ENCODE measurements at regions not wholly inside any gene's neighbourhood (a gene's known extent, or its start where the extent isn't known, plus 50 kb on each side); places are given as distances from the start of the nearest gene placed in this dataset.

- no peaks in the 10 kb centered on the region for H3K27me3 ChIP-seq (ENCODE audit: control insufficient read depth, insufficient read depth, low read length)
- no peak overlapping the region for H3K27ac ChIP-seq (ENCODE audit: low read depth, low read length)
- H3K4me1 ChIP-seq (ENCODE audit: control insufficient read depth, insufficient read depth, low read length): no peaks in the 10 kb centered on the region
- H3K4me3 ChIP-seq (ENCODE audit: low read depth, low read length): no peak overlapping the region
- no peak overlapping the region for H3K9ac ChIP-seq (ENCODE audit: low read depth, low read length)
- H3K36me3 ChIP-seq (ENCODE audit: control insufficient read depth, insufficient read depth, low read length): no peaks in the 10 kb centered on the region
- H3K9me3 ChIP-seq (ENCODE audit: control insufficient read depth, insufficient read depth, low read length): no peaks in the 10 kb centered on the region
Measured at GRCh38 chr13:39100996-39101738, 62.9 kb downstream of the NHLRC3 start.

- Histone ChIP-seq H3K27me3 (ENCODE audit: control insufficient read depth, insufficient read depth, low read length) (no peaks in the 10 kb centered on the region), H3K4me1 (ENCODE audit: control insufficient read depth, insufficient read depth, low read length) (no peaks in the 10 kb centered on the region), H3K4me3 (ENCODE audit: low read depth, low read length) (no peak overlapping the region), H3K36me3 (ENCODE audit: control insufficient read depth, insufficient read depth, low read length) (no peaks in the 10 kb centered on the region), H3K27ac (ENCODE audit: low read depth, low read length) (no peak overlapping the region), H3K9ac (ENCODE audit: low read depth, low read length) (no peak overlapping the region), H3K9me3 (ENCODE audit: control insufficient read depth, insufficient read depth, low read length) (no peaks in the 10 kb centered on the region)
Measured at GRCh38 chr13:39102981-39103490, 64.8 kb downstream of the NHLRC3 start.

GRCh38 chr13:39105110-39105509 is 66.9 kb downstream of the NHLRC3 start:
- H3K9me3 ChIP-seq (ENCODE audit: control insufficient read depth, insufficient read depth, low read length): no peaks in the 10 kb centered on the region
- H3K27me3 ChIP-seq (ENCODE audit: control insufficient read depth, insufficient read depth, low read length): no peaks in the 10 kb centered on the region
- no peak overlapping the region for H3K4me3 ChIP-seq (ENCODE audit: low read depth, low read length)

GRCh38 chr13:39106216-39107005 is 68.2 kb downstream of the NHLRC3 start:
- H3K9ac ChIP-seq (ENCODE audit: low read depth, low read length): no peak overlapping the region
- no peak overlapping the region for H3K27ac ChIP-seq (ENCODE audit: low read depth, low read length)
- H3K9me3 ChIP-seq (ENCODE audit: control insufficient read depth, insufficient read depth, low read length): no peaks in the 10 kb centered on the region
- no peaks in the 10 kb centered on the region for H3K27me3 ChIP-seq (ENCODE audit: control insufficient read depth, insufficient read depth, low read length)
- no peak overlapping the region for H3K4me3 ChIP-seq (ENCODE audit: low read depth, low read length)
- H3K4me1 ChIP-seq (ENCODE audit: control insufficient read depth, insufficient read depth, low read length): 0 out of 2 replicates have a peak, but pooled peaks cover 4% of the 10 kb centered on the region
- no peaks in the 10 kb centered on the region for H3K36me3 ChIP-seq (ENCODE audit: control insufficient read depth, insufficient read depth, low read length)

More at GRCh38 chr13:39105110-39105509, 66.9 kb downstream of the NHLRC3 start:
- H3K9ac ChIP-seq (ENCODE audit: low read depth, low read length): no peak overlapping the region
- no peaks in the 10 kb centered on the region for H3K36me3 ChIP-seq (ENCODE audit: control insufficient read depth, insufficient read depth, low read length)
- H3K27ac ChIP-seq (ENCODE audit: low read depth, low read length): no peak overlapping the region
- 0 out of 2 replicates have a peak, but pooled peaks cover 4% of the 10 kb centered on the region for H3K4me1 ChIP-seq (ENCODE audit: control insufficient read depth, insufficient read depth, low read length)

- Histone ChIP-seq H3K4me1 (ENCODE audit: control insufficient read depth, insufficient read depth, low read length) (0 out of 2 replicates have a peak, but pooled peaks cover 4% of the 10 kb centered on the region), H3K9me3 (ENCODE audit: control insufficient read depth, insufficient read depth, low read length) (no peaks in the 10 kb centered on the region), H3K4me3 (ENCODE audit: low read depth, low read length) (no peak overlapping the region), H3K36me3 (ENCODE audit: control insufficient read depth, insufficient read depth, low read length) (no peaks in the 10 kb centered on the region), H3K9ac (ENCODE audit: low read depth, low read length) (no peak overlapping the region), H3K27me3 (ENCODE audit: control insufficient read depth, insufficient read depth, low read length) (no peaks in the 10 kb centered on the region), H3K27ac (ENCODE audit: low read depth, low read length) (no peak overlapping the region)
Measured at GRCh38 chr13:39107561-39107960, 69.3 kb downstream of the NHLRC3 start.

GRCh38 chr13:39108783-39109182 is 70.5 kb downstream of the NHLRC3 start:
- no peak overlapping the region for H3K4me3 ChIP-seq (ENCODE audit: low read depth, low read length)

GRCh38 chr13:39110518-39111097 is 72.4 kb downstream of the NHLRC3 start:
- no peaks in the 10 kb centered on the region for H3K36me3 ChIP-seq (ENCODE audit: control insufficient read depth, insufficient read depth, low read length)
- H3K27me3 ChIP-seq (ENCODE audit: control insufficient read depth, insufficient read depth, low read length): no peaks in the 10 kb centered on the region
- no peak overlapping the region for H3K4me3 ChIP-seq (ENCODE audit: low read depth, low read length)
- H3K4me1 ChIP-seq (ENCODE audit: control insufficient read depth, insufficient read depth, low read length): 0 out of 2 replicates have a peak, but pooled peaks cover 4% of the 10 kb centered on the region
- H3K9ac ChIP-seq (ENCODE audit: low read depth, low read length): no peak overlapping the region
- no peaks in the 10 kb centered on the region for H3K9me3 ChIP-seq (ENCODE audit: control insufficient read depth, insufficient read depth, low read length)
- no peak overlapping the region for H3K27ac ChIP-seq (ENCODE audit: low read depth, low read length)

More at GRCh38 chr13:39108783-39109182, 70.5 kb downstream of the NHLRC3 start:
- no peaks in the 10 kb centered on the region for H3K27me3 ChIP-seq (ENCODE audit: control insufficient read depth, insufficient read depth, low read length)
- no peak overlapping the region for H3K27ac ChIP-seq (ENCODE audit: low read depth, low read length)
- 0 out of 2 replicates have a peak, but pooled peaks cover 4% of the 10 kb centered on the region for H3K4me1 ChIP-seq (ENCODE audit: control insufficient read depth, insufficient read depth, low read length)
- H3K9me3 ChIP-seq (ENCODE audit: control insufficient read depth, insufficient read depth, low read length): no peaks in the 10 kb centered on the region
- no peaks in the 10 kb centered on the region for H3K36me3 ChIP-seq (ENCODE audit: control insufficient read depth, insufficient read depth, low read length)
- H3K9ac ChIP-seq (ENCODE audit: low read depth, low read length): no peak overlapping the region

GRCh38 chr13:39111145-39111544 is 72.9 kb downstream of the NHLRC3 start:
- Histone ChIP-seq H3K4me3 (ENCODE audit: low read depth, low read length) (no peak overlapping the region), H3K36me3 (ENCODE audit: control insufficient read depth, insufficient read depth, low read length) (no peaks in the 10 kb centered on the region), H3K9me3 (ENCODE audit: control insufficient read depth, insufficient read depth, low read length) (no peaks in the 10 kb centered on the region), H3K27me3 (ENCODE audit: control insufficient read depth, insufficient read depth, low read length) (no peaks in the 10 kb centered on the region), H3K4me1 (ENCODE audit: control insufficient read depth, insufficient read depth, low read length) (0 out of 2 replicates have a peak, but pooled peaks cover 4% of the 10 kb centered on the region), H3K9ac (ENCODE audit: low read depth, low read length) (no peak overlapping the region), H3K27ac (ENCODE audit: low read depth, low read length) (no peak overlapping the region)

- Histone ChIP-seq H3K9me3 (ENCODE audit: control insufficient read depth, insufficient read depth, low read length) (no peaks in the 10 kb centered on the region), H3K4me3 (ENCODE audit: low read depth, low read length) (no peak overlapping the region), H3K27ac (ENCODE audit: low read depth, low read length) (no peak overlapping the region)
Measured at GRCh38 chr13:39119422-39119821, 81.2 kb downstream of the NHLRC3 start.

GRCh38 chr13:39123578-39123977 is 85.3 kb downstream of the NHLRC3 start:
- Histone ChIP-seq H3K4me3 (ENCODE audit: low read depth, low read length) (no peak overlapping the region), H3K27me3 (ENCODE audit: control insufficient read depth, insufficient read depth, low read length) (no peaks in the 10 kb centered on the region), H3K9me3 (ENCODE audit: control insufficient read depth, insufficient read depth, low read length) (no peaks in the 10 kb centered on the region), H3K4me1 (ENCODE audit: control insufficient read depth, insufficient read depth, low read length) (peaks cover 4% of the 10 kb centered on the region; the same call in 1 of the 2 replicates), H3K9ac (ENCODE audit: low read depth, low read length) (no peak overlapping the region), H3K36me3 (ENCODE audit: control insufficient read depth, insufficient read depth, low read length) (no peaks in the 10 kb centered on the region), H3K27ac (ENCODE audit: low read depth, low read length) (no peak overlapping the region)

More at GRCh38 chr13:39119422-39119821, 81.2 kb downstream of the NHLRC3 start:
- Histone ChIP-seq H3K36me3 (ENCODE audit: control insufficient read depth, insufficient read depth, low read length) (no peaks in the 10 kb centered on the region), H3K4me1 (ENCODE audit: control insufficient read depth, insufficient read depth, low read length) (no peaks in the 10 kb centered on the region), H3K9ac (ENCODE audit: low read depth, low read length) (no peak overlapping the region), H3K27me3 (ENCODE audit: control insufficient read depth, insufficient read depth, low read length) (no peaks in the 10 kb centered on the region)

Data from HUES48 (cell line).